ENCODE measurements at regions not wholly inside any gene's neighbourhood (a gene's known extent, or its start where the extent isn't known, plus 50 kb on each side); places are given as distances from the start of the nearest gene placed in this dataset.

GRCh38 chr22:44403166-44403565 lies 90.4 kb upstream of the SHISAL1 start:
- H3K27me3 ChIP-seq = no peaks in the 10 kb centered on the region
- H3K4me3 ChIP-seq = no peak overlapping the region
- no peaks in the 10 kb centered on the region for H3K36me3 ChIP-seq (replicated peaks in 1 of 2; ENCODE audit: insufficient read depth in 1 of 2, low read depth in 2 of 2)
- no peak for TF ChIP-seq POLR2A (IDR thresholded peaks at IDR 0.05)
- TF ChIP-seq, protein P1, sequence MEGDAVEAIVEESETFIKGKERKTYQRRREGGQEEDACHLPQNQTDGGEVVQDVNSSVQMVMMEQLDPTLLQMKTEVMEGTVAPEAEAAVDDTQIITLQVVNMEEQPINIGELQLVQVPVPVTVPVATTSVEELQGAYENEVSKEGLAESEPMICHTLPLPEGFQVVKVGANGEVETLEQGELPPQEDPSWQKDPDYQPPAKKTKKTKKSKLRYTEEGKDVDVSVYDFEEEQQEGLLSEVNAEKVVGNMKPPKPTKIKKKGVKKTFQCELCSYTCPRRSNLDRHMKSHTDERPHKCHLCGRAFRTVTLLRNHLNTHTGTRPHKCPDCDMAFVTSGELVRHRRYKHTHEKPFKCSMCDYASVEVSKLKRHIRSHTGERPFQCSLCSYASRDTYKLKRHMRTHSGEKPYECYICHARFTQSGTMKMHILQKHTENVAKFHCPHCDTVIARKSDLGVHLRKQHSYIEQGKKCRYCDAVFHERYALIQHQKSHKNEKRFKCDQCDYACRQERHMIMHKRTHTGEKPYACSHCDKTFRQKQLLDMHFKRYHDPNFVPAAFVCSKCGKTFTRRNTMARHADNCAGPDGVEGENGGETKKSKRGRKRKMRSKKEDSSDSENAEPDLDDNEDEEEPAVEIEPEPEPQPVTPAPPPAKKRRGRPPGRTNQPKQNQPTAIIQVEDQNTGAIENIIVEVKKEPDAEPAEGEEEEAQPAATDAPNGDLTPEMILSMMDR (IDR thresholded peaks at IDR 0.05) = no peak
- no peak overlapping the region for H3K27ac ChIP-seq
- 60 to 69% methylated on average over 5 of the region's 5 CpGs for WGBS, 2 donors
- ATAC-seq = no peak
- intact Hi-C loops (cut with DNase I) = no loop called here
- no peak for DNase-seq
- H3K9me3 ChIP-seq = no peaks in the 10 kb centered on the region
- peaks cover 12% of the 10 kb centered on the region for H3K4me1 ChIP-seq

GRCh38 chr22:44402196-44403111 lies 89.7 kb upstream of the SHISAL1 start:
- Histone ChIP-seq H3K4me1 (peaks cover 12% of the 10 kb centered on the region), H3K27ac (no peak overlapping the region), H3K36me3 (replicated peaks in 1 of 2; ENCODE audit: insufficient read depth in 1 of 2, low read depth in 2 of 2) (no peaks in the 10 kb centered on the region), H3K4me3 (no peak overlapping the region), H3K9me3 (no peaks in the 10 kb centered on the region), H3K27me3 (no peaks in the 10 kb centered on the region)
- 90% methylated on average over 7 to 10 of the region's 10 CpGs for WGBS, 2 donors
- intact Hi-C loops (cut with DNase I) = no loop called here
- no peak for ATAC-seq
- TF ChIP-seq, protein P1 (IDR thresholded peaks at IDR 0.05) = no peak
- TF ChIP-seq POLR2A (IDR thresholded peaks at IDR 0.05) = no peak
- peak in 1 of 4 donors; percentile 3 for DNase-seq

- no peak for ATAC-seq
- Histone ChIP-seq H3K4me3 (no peak overlapping the region), H3K9me3 (no peaks in the 10 kb centered on the region), H3K36me3 (replicated peaks in 1 of 2; ENCODE audit: insufficient read depth in 1 of 2, low read depth in 2 of 2) (no peaks in the 10 kb centered on the region), H3K27me3 (no peaks in the 10 kb centered on the region), H3K4me1 (peaks cover 12% of the 10 kb centered on the region), H3K27ac (no peak overlapping the region)
- WGBS, 2 donors = 70 to 71% methylated on average over 8 to 9 of the region's 9 CpGs
- no peak for TF ChIP-seq POLR2A (IDR thresholded peaks at IDR 0.05)
- TF ChIP-seq, protein P1 (IDR thresholded peaks at IDR 0.05) = no peak
- DNase-seq = peak in 1 of 4 donors; percentile 0
- intact Hi-C loops (cut with DNase I) = no loop called here
These were observed 89.0 kb upstream of the SHISAL1 start for GRCh38 chr22:44401783-44402110.

DNA sequence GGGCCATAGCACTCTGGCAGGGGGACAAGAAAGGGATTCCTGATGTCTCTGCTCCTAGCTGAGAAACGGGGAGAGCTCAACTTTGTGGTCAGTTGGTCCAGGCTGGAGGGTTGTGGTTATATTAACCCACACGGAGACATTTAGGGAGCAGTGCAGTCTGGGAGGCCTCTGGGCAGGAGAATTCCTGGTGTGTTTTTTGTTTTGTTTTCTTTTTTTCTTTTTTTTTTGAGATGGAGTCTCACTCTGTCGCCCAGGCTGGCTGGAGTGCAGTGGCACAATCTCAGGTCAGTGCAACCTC lies 88.0 kb upstream of the SHISAL1 start:
- no peak overlapping the region for H3K27ac ChIP-seq
- H3K4me1 ChIP-seq = peaks cover 12% of the 10 kb centered on the region
- 69 to 75% methylated on average over 3 of the region's 3 CpGs for WGBS, 2 donors

More for the DNA sequence above, 88.0 kb upstream of the SHISAL1 start:
- Histone ChIP-seq H3K4me3 (no peak overlapping the region), H3K9me3 (no peaks in the 10 kb centered on the region), H3K27me3 (no peaks in the 10 kb centered on the region), H3K36me3 (replicated peaks in 1 of 2; ENCODE audit: insufficient read depth in 1 of 2, low read depth in 2 of 2) (no peaks in the 10 kb centered on the region)
- no peak for ATAC-seq
- no peak for DNase-seq
- intact Hi-C loops (cut with DNase I) = no loop called here
- TF ChIP-seq, protein P1 (IDR thresholded peaks at IDR 0.05) = no peak
- TF ChIP-seq POLR2A (IDR thresholded peaks at IDR 0.05) = no peak
